Panc1 (cell line): ENCODE measurements at regions not wholly inside any gene's neighbourhood (a gene's known extent, or its start where the extent isn't known, plus 50 kb on each side); places are given as distances from the start of the nearest gene placed in this dataset.

Source experiments
- ATAC-seq: fragments of 200-7000 bp; cut with Tn5 transposase; 2 replicates; pipeline ENCODE4 v1.9.1; 2020; ENCODE audit warnings: mild to moderate bottlenecking, moderate library complexity
- BruUV-seq: library from RNA; stranded (reverse); fragments of 400-500 nt; replicated peaks from 2 replicates; lab custom pipeline; 2021; lab: Mats Ljungman, UMichigan
- CTCF ChIA-PET: fragments of 300-600 bp; sonication (Branson Sonifier 250); formaldehyde crosslinking; loops from one replicate; lab custom pipeline; 2022; ENCODE audit warnings: antibody characterized with exemption; lab: Charles Lee
- POLR2A ChIA-PET: fragments of 300-600 bp; sonication (Branson Sonifier 250); formaldehyde crosslinking; loops from one replicate; lab custom pipeline; 2022; ENCODE audit warnings: antibody characterized with exemption; lab: Charles Lee
- DNase-seq: peaks from one replicate; pipeline ENCODE4 v3.0.0-alpha.2; 2010; ENCODE audit warnings: low read depth, low spot score
- H3K27ac ChIP-seq: 2 replicates; pipeline ENCODE4 v1.5.1; 2011; ENCODE audit warnings: mild to moderate bottlenecking, low read length, inconsistent platforms
- H3K27me3 ChIP-seq: fragments of 200-500 bp; sonication (Bioruptor generic); 2 replicates; pipeline ENCODE4 v1.6.0; 2014; ENCODE audit warnings: low read length, inconsistent platforms; ENCODE audit not compliant: control insufficient read depth, insufficient read depth
- H3K36me3 ChIP-seq: fragments of 200-500 bp; sonication (Bioruptor generic); 2 replicates; pipeline ENCODE4 v1.5.1; 2014; ENCODE audit warnings: inconsistent platforms, mild to moderate bottlenecking, low read length, moderate library complexity; ENCODE audit not compliant: control insufficient read depth, insufficient read depth
- H3K4me1 ChIP-seq: 2 replicates; pipeline ENCODE4 v1.5.1; 2011; ENCODE audit warnings: inconsistent platforms, mild to moderate bottlenecking, low read length, moderate library complexity; ENCODE audit not compliant: control insufficient read depth, insufficient read depth
- H3K4me3 ChIP-seq, 2 experiments: 2 replicates each; pipeline ENCODE4 v1.5.1; 2011 to 2012; ENCODE audit warnings: low read depth in 2 of 2, low read length in 2 of 2, mild to moderate bottlenecking in 2 of 2, inconsistent platforms in 1 of 2, moderate library complexity in 1 of 2
- H3K9me3 ChIP-seq: fragments of 200-500 bp; sonication (Bioruptor generic); 2 replicates; pipeline ENCODE4 v1.5.1; 2014; ENCODE audit warnings: low read depth, mild to moderate bottlenecking, inconsistent platforms, low read length, moderate library complexity; ENCODE audit not compliant: control insufficient read depth, insufficient read depth
- POLR2AphosphoS5 ChIP-seq: IDR thresholded peaks from 2 replicates; pipeline ENCODE4 v1.6.1; 2012; ENCODE audit warnings: mild to moderate bottlenecking, low read depth, low read length, moderate library complexity
- REST ChIP-seq, 2 experiments: IDR thresholded peaks; 2 replicates each; pipeline ENCODE4 v1.6.1; 2011 to 2012; ENCODE audit warnings: low read depth in 2 of 2, control low read depth in 1 of 2, low read length in 1 of 2, mild to moderate bottlenecking in 1 of 2, moderate library complexity in 1 of 2; ENCODE audit not compliant: insufficient read depth in 1 of 2
- SIN3A ChIP-seq: IDR thresholded peaks from 2 replicates; pipeline ENCODE4 v1.6.1; 2012; ENCODE audit warnings: low read depth, mild to moderate bottlenecking, low read length, moderate library complexity, borderline replicate concordance; ENCODE audit not compliant: insufficient read depth
- TCF7L2 ChIP-seq: IDR thresholded peaks from 2 replicates; pipeline ENCODE4 v1.6.1; 2011; ENCODE audit warnings: mild to moderate bottlenecking, low read depth, low read length, inconsistent platforms
- in situ Hi-C: cut with HindIII; loops from 2 replicates; pipeline ENCODE4 v1.10.0; 2016; ENCODE audit warnings: low sequenced_read_pairs, low pct_unique_long_range_greater_than_20kb
- intact Hi-C: fragments of 100-400 bp; cut with micrococcal nuclease; formaldehyde crosslinking; loops from one replicate; pipeline ENCODE4 v1.10.0; 2022; ENCODE audit not compliant: unreplicated experiment
- TF ChIP-seq, protein P1 (sequence below): fragments of 450-650 bp; IDR thresholded peaks from 2 replicates; pipeline ENCODE4 v1.5.1; 2017; ENCODE audit warnings: mild to moderate bottlenecking

DNA sequence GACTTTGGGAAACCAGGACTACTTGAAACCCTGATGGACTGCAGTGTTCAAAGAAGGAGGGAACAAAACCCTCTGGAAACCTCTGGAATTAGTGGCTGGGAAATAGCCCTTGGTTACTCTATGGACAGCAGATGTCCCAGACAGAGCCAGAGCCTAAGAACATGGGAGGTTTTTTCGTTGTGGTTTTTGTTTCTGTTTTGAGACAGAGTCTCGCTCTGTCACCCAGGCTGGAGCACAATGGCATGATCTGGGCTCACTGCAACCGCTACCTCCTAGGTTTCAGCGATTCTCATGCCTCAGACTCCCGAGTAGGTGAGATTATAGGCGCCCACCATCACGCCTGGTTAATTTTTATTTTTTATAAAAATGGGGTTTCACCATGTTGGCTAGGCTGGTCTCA lies 1378.7 kb downstream of the AACS start:
- Histone ChIP-seq H3K27me3 (no peaks in the 10 kb centered on the region), H3K27ac (no peak overlapping the region), H3K4me3 (no peak overlapping the region), H3K4me1 (no peaks in the 10 kb centered on the region), H3K36me3 (no peaks in the 10 kb centered on the region), H3K9me3 (no peaks in the 10 kb centered on the region)
- no peak for ATAC-seq
- CTCF ChIA-PET: no interaction called here
- no peak for DNase-seq
- intact Hi-C loops: no loop called here
- no TSS peak for BruUV-seq
- POLR2A ChIA-PET: no interaction called here
- in situ Hi-C loops: no loop called here
- TF ChIP-seq REST (IDR thresholded peaks at IDR 0.05; ENCODE audit: insufficient read depth in 1 of 2, low read depth in 2 of 2, low read length in 1 of 2) (no peak), POLR2AphosphoS5 (no peak), TCF7L2 (no peak), SIN3A (no peak)
- TF ChIP-seq, protein P1, sequence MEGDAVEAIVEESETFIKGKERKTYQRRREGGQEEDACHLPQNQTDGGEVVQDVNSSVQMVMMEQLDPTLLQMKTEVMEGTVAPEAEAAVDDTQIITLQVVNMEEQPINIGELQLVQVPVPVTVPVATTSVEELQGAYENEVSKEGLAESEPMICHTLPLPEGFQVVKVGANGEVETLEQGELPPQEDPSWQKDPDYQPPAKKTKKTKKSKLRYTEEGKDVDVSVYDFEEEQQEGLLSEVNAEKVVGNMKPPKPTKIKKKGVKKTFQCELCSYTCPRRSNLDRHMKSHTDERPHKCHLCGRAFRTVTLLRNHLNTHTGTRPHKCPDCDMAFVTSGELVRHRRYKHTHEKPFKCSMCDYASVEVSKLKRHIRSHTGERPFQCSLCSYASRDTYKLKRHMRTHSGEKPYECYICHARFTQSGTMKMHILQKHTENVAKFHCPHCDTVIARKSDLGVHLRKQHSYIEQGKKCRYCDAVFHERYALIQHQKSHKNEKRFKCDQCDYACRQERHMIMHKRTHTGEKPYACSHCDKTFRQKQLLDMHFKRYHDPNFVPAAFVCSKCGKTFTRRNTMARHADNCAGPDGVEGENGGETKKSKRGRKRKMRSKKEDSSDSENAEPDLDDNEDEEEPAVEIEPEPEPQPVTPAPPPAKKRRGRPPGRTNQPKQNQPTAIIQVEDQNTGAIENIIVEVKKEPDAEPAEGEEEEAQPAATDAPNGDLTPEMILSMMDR: no peak

GRCh38 chr12:126447346-126447745 lies 1382.1 kb downstream of the AACS start:
- Histone ChIP-seq H3K4me1 (no peaks in the 10 kb centered on the region), H3K27ac (no peak overlapping the region), H3K36me3 (no peaks in the 10 kb centered on the region), H3K9me3 (no peaks in the 10 kb centered on the region), H3K27me3 (no peaks in the 10 kb centered on the region), H3K4me3 (no peak overlapping the region)
- no TSS peak for BruUV-seq
- CTCF ChIA-PET: no interaction called here
- intact Hi-C loops: no loop called here
- DNase-seq (no peak), ATAC-seq (no peak)
- in situ Hi-C loops: no loop called here
- POLR2A ChIA-PET: no interaction called here
- TF ChIP-seq POLR2AphosphoS5: no peak
- no peak for TF ChIP-seq REST (IDR thresholded peaks at IDR 0.05; ENCODE audit: insufficient read depth in 1 of 2, low read depth in 2 of 2, low read length in 1 of 2)
- no peak for TF ChIP-seq SIN3A
- TF ChIP-seq TCF7L2: no peak
- TF ChIP-seq, protein P1: no peak
